GM21825 (cell line): ENCODE measurements at regions not wholly inside any gene's neighbourhood (a gene's known extent, or its start where the extent isn't known, plus 50 kb on each side); places are given as distances from the start of the nearest gene placed in this dataset.
"Not testable (repeated sequence)": the region's sequence is repeated elsewhere in the genome, so short reads cannot be mapped to it uniquely, and the experiment has no call there.

Experiments
- ATAC-seq: cut with Tn5 transposase; IDR thresholded peaks from one replicate; pipeline ENCODE4 v1.9.1; 2021; ENCODE audit warnings: mild to moderate bottlenecking, moderate library complexity; ENCODE audit not compliant: unreplicated experiment

- ATAC-seq, result no peak
Measured at GRCh38 chr9:78383130-78383529, 86.2 kb downstream of the PSAT1 start.

GRCh38 chr9:78386348-78386747 lies 89.4 kb downstream of the PSAT1 start:
- no peak for ATAC-seq

- ATAC-seq, result no peak
Measured at GRCh38 chr9:78386773-78387172, 89.8 kb downstream of the PSAT1 start.

GRCh38 chr9:78393340-78393739 lies 96.4 kb downstream of the PSAT1 start:
- no peak for ATAC-seq

GRCh38 chr9:78393932-78394331 lies 97.0 kb downstream of the PSAT1 start:
- ATAC-seq, result no peak

GRCh38 chr9:78396087-78396486 lies 99.2 kb downstream of the PSAT1 start:
- no peak for ATAC-seq

- ATAC-seq, result no peak
Measured at GRCh38 chr9:78397045-78397444, 100.1 kb downstream of the PSAT1 start.

- no peak for ATAC-seq
Measured at GRCh38 chr9:78397454-78397853, 100.5 kb downstream of the PSAT1 start.

- ATAC-seq, result no peak
Measured at GRCh38 chr9:78399153-78399552, 102.2 kb downstream of the PSAT1 start.

- no peak for ATAC-seq
Measured at GRCh38 chr9:78400496-78400895, 103.6 kb downstream of the PSAT1 start.

- ATAC-seq, result no peak
Measured at GRCh38 chr9:78405461-78405860, 108.5 kb downstream of the PSAT1 start.

- no peak for ATAC-seq
Measured at GRCh38 chr9:78406146-78406545, 109.2 kb downstream of the PSAT1 start.

- no peak for ATAC-seq
Measured at GRCh38 chr9:78406933-78407332, 110.0 kb downstream of the PSAT1 start.

GRCh38 chr9:78407636-78408312 lies 110.8 kb downstream of the PSAT1 start:
- ATAC-seq, result no peak

GRCh38 chr9:78408388-78408787 lies 111.5 kb downstream of the PSAT1 start:
- ATAC-seq, result no peak

GRCh38 chr9:78409928-78410510 lies 113.1 kb downstream of the PSAT1 start:
- ATAC-seq, result not testable (repeated sequence)

- no peak for ATAC-seq
Measured at GRCh38 chr9:78422309-78422708, 125.4 kb downstream of the PSAT1 start.

GRCh38 chr9:78424299-78424698 lies 127.4 kb downstream of the PSAT1 start:
- no peak for ATAC-seq

- ATAC-seq, result no peak
Measured at GRCh38 chr9:78428640-78429039, 131.7 kb downstream of the PSAT1 start.

- no peak for ATAC-seq
Measured at GRCh38 chr9:78430387-78430786, 133.5 kb downstream of the PSAT1 start.

GRCh38 chr9:78431039-78431438 lies 134.1 kb downstream of the PSAT1 start:
- not testable (repeated sequence) for ATAC-seq

GRCh38 chr9:78436873-78437272 lies 139.9 kb downstream of the PSAT1 start:
- no peak for ATAC-seq

GRCh38 chr9:78437296-78437695 lies 140.4 kb downstream of the PSAT1 start:
- no peak for ATAC-seq
